ENCODE measurements at regions not wholly inside any gene's neighbourhood (a gene's known extent, or its start where the extent isn't known, plus 50 kb on each side); places are given as distances from the start of the nearest gene placed in this dataset.
"Not testable (repeated sequence)": the region's sequence is repeated elsewhere in the genome, so short reads cannot be mapped to it uniquely, and the experiment has no call there.

GRCh38 chr10:63795094-63795860 is 274.1 kb downstream of the REEP3 start:
- DNase-seq, result no peak

GRCh38 chr10:63798599-63799498 is 277.6 kb downstream of the REEP3 start:
- no peak for DNase-seq

DNA sequence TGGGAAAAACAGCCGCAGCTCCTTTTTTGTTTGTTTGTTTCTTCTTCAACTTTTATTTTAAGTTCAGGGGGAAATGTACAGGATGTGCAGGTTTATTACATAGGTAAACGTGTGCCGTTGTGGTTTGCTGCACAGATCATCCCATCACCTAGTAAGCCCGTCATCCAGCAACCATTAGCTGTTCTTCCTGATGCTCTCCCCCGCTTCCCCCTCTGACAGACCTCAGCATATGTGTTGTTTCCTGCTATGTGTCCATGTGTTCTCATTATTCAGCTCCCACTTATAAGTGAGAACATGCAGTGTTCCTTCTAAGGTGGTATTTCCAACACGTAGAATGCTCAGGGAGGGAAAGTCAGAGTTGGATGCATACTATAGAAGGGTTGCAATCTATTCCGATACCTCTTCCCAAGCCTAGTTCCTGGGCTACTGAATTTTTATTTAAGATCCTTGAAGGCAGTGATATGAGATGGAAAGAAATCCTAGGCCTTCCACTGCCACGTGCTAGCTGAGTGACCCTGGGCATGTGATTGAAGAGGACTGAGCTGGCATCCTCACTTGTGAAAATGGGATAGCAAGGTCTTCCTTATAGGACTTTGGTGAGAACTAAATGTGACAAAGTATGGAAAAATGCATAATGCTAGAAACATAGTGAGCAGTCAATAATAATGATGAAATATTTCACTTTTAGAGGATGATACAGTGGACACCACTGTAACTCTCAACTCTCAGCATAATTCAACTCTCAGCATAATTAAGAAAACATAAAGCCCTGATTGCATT is 278.5 kb downstream of the REEP3 start:
- DNase-seq, result no peak

DNA sequence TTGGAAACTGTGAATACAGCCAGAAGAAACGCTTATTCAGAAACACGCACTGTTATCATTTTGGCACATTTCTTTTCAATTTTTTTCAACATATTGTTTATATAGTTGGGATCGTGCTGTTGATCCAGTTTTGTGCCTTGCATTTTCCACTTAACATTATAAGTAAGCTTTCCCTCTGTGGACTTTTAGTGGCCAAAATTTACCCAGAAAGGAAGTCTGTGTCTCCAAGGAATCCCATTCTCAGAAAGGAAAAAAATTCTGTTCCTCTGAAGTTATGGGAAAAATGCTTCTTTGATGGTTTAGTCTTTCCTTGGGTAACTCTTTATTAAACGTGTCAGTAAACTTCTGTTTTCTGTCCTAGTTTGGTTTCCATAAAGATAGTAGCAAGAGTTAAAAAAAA is 280.0 kb downstream of the REEP3 start:
- no peak for DNase-seq

DNA sequence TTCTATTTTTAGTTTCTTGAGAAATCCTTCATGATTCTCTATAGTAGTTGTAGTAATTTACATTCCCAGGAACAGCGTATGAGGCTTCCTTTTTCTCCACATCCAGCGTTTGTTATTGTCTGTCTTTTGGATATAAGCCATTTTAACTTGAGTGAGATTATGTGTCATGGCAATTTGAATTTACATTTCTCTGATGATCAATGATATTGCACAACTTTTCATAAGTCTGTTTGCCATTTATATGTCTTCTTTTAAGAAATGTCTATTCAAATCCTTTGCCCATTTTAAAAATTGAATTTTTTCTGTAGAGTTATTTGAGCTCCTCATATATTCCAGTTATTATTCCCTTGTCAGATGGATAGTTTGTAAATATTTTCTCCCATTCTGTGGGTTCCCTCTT is 285.1 kb downstream of the REEP3 start:
- DNase-seq, result no peak

DNA sequence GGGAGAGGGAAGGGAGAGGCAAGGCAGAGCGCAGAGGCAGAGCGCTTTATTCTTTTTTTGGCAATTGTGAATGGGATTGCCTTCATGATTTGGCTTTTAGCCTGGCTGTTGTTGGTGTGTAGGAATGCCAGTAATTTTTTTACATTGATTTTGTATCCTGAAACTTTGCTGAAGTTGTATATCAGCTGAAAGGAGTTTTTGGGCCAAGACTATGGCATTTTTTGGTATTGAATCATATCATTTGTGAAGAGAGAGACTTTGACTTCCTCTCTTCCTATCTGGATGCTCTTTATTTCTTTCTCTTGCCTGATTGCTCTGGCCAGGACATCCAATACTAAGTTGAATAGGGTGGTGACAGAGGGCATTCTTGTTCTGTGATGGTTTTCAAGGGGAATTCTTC is 291.3 kb downstream of the REEP3 start:
- DNase-seq, result no peak

DNA sequence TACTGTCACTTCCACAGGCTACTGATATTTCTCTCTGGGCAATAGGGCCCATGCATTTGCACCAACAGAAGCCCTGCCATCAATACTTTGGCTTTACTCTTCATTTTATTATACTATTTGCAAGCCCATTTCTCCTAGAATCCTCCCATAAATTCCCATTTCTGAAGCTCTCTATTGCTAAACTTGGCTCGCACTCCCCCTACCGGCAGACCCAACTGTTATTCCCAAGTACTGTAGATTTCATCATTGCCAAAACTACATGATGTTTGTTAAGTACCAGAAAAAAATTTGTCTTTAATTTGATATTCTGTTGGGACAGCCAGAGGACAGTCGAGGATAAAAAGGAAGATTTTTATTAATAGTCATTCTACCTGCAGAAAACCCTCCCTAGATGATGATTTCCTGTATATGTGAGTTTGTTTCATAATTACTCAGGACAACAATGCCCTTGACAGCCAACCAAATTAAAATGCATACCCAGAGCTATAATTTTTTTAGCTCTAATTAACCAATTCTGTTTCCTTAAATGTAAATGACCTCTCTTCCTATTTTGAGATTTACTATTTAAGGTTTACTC is 298.6 kb downstream of the REEP3 start:
- no peak for DNase-seq

- DNase-seq, result no peak
These were observed 301.3 kb downstream of the REEP3 start for GRCh38 chr10:63822496-63822895.

- DNase-seq, result no peak
These were observed 303.9 kb downstream of the REEP3 start for GRCh38 chr10:63825111-63825510.

DNA sequence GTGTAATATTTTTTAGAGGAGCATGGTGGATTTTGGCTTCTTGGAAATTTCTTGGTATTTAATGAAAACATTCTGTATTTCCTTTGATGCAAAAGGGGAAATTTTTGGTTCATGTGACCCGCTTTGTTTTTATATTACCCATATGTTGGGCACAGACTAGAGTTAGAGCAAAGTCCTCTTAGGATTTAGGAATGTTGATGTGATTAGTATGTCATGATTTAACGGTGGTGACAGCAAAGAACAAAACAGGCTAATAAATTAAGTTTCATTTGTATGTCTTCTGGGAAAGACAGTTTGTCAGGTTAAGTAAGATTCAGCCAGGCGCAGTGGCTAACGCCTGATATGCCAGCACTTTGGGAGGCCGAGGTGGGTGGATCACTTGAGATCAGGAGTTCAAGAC is 304.6 kb downstream of the REEP3 start:
- no peak for DNase-seq

- not testable (repeated sequence) for DNase-seq
These were observed 305.8 kb downstream of the REEP3 start for GRCh38 chr10:63827018-63827417.

- DNase-seq, result no peak
These were observed 307.8 kb downstream of the REEP3 start for GRCh38 chr10:63829020-63829419.

- DNase-seq, result no peak
These were observed 308.5 kb downstream of the REEP3 start for GRCh38 chr10:63829573-63830149.

- DNase-seq, result no peak
These were observed 311.5 kb downstream of the REEP3 start for GRCh38 chr10:63832686-63833085.

DNA sequence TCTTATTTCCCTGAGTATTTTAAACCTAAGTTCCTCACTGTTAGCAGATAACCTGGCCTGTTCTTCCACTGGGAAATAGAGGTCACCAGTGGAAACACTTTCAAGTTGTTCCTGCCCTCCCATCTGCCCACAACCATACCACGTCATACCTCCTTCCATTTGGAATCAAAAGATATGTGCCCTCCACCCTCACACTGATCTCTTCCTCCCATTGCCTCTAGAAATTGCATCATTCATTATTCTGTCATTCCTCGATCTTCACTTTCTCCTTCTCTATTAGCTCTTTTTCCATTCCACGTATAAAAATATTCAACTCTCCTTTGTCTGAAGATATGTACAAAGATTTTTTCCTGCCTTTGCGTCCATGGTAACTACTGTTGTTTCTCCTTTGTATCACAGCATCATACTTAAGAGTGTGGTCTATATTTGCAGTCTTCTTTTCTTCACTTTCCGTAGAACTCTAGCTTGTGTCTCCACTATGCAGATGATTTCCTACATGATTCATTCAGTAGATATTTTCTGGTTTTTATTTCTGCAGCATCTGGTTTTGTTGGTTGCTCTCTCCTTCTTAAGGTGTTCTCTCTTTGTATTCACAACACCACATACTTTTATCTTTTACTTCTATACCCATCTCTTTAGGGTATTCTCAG is 312.3 kb downstream of the REEP3 start:
- DNase-seq, result no peak

DNA sequence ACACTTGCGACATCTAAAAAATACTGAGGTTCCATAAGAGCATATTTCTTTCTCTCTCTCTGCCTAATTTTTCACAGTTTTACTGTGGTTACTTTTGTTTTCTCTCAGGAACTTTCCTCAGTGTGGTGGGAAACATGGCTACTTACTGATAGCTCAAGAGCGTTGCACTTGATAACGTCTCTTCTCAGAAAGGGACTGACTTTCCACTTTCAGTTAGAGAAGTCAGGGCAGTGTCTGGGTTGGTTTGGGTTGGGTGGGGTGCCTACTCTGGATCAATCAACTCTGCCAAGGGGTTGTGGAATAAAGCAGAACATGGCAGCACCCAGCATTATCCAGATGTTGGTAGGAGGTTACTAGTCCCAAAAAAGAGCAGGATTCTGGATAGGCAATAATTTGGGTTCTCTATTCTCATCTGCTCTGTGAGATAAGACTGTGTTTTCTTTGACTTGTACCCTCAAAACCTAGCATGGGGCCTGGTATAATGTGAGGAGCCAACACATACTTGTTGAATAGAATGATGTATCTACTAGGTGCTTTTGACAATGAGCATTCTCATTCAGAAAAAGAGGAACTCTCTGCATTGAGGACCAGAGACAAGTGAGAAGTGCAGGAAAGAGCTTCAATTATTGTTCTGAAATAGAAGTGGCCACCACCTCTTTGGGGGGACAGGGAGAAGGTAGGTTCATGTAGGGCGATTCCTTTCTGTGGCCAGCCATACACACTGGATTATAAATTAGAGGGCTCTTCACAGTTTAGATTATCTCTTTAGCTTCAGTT is 315.7 kb downstream of the REEP3 start:
- DNase-seq, result no peak

DNA sequence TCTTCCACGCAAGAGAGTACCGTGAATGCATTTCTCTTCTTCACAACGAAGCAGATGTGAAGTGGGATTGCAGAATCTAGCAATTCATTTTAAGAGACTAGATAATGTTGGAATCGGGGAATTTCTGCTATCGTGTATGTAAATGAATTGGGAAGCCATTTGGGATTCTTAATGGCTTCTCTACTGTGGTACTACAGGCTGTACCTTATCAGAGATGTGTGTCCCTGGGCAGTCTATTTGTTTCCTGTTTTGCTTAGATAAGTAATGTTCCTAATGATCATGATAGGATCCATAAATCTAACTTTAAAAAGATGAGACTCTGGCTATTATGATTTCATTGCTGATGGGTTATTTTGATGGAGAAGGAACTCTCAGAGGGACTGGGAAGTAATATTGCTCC is 320.6 kb downstream of the REEP3 start:
- DNase-seq, result no peak

DNA sequence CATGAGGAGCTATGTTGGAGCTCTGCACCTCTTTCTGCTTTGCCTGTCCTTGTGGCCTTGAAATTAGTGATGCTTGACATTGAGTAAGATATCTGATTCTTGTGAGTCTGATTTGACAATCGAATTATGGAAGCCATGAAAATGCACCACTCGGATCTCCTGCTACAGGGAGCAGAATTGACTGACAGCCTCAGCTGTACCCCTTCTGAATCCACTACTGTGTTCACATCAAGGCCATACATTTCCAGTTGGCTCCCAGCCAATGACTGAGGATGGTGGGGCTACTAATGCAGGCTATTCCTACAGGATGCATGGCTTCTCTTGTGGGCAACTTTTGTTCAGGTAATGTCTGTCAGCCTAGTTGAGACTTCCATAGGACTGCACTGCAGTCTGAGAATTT is 321.9 kb downstream of the REEP3 start:
- DNase-seq, result no peak

GRCh38 chr10:63848871-63849270 is 327.7 kb downstream of the REEP3 start:
- not testable (repeated sequence) for DNase-seq

DNA sequence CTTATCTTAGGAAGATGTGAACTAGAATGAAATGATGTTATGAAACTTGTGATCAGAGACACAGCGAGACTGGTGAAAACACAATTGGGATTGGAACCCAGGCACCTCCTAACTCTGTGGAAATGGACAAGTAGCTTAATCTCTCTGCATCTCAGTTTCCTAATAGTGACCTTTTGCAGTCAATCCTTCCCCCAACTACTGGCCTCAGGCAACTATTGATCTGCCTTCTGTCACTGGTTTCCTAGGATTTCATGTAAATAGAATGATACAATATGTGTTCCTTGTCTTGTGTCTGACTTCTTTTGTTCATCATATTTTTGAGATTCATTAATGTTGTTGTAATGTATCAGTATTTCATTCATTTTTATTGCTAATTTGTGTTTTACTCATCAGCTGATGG is 341.7 kb downstream of the REEP3 start:
- no peak for DNase-seq

DNA sequence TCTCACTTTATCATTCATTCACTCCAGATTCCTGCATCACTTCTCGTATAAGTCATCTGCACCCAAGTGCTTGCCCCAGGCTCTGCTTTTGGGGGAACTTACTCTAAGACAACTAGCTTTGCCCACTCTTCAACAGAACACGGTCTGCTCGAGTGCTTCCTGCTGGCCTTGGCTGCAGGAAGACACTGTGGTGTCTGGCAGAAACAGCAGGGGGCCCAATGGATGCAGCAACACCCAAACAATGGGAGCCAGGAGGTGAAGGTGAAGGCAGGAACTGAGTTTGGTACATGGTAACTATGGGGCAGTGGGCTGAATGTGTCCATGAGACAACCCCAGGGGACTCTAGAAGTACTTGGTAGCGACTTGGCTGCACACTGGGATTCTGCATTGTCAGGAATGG is 344.0 kb downstream of the REEP3 start:
- DNase-seq, result no peak

All from stimulated activated CD4-positive, alpha-beta T cell treated with anti-CD3 and anti-CD28 coated beads, Interleukin-12 subunit alpha, Interleukin-12 subunit beta, amount 100 ng/mL, for 4 hours (primary cell).